ENCODE measurements at regions not wholly inside any gene's neighbourhood (a gene's known extent, or its start where the extent isn't known, plus 50 kb on each side); places are given as distances from the start of the nearest gene placed in this dataset.

- Histone ChIP-seq H3K4me1 (ENCODE audit: control insufficient read depth, low read length) (no peaks in the 10 kb centered on the region), H3K4me2 (ENCODE audit: low read length) (no peak overlapping the region), H3F3A (ENCODE audit: control insufficient read depth, insufficient read depth) (no peaks in the 10 kb centered on the region), H4K20me1 (ENCODE audit: control insufficient read depth, insufficient read depth, low read depth, low read length) (no peaks in the 10 kb centered on the region), H3K27ac (ENCODE audit: low read depth, low read length) (no peak overlapping the region), H3K4me3 (ENCODE audit: low read length) (no peak overlapping the region), H3K27me3 (ENCODE audit: control insufficient read depth, low read length) (no peaks in the 10 kb centered on the region), H3K36me3 (ENCODE audit: control insufficient read depth, low read length) (no peaks in the 10 kb centered on the region), H3K79me2 (ENCODE audit: control insufficient read depth, low read length) (no peaks in the 10 kb centered on the region), H3K9me3 (ENCODE audit: control insufficient read depth, insufficient read depth, low read length) (no peaks in the 10 kb centered on the region), H3K9me2 (replicated peaks; ENCODE audit: control insufficient read depth, low read length) (no peaks in the 10 kb centered on the region)
- TF ChIP-seq EZH2phosphoT487 (IDR thresholded peaks at IDR 0.05; ENCODE audit: borderline replicate concordance, low read length): no peak
- TF ChIP-seq CTCF (IDR thresholded peaks at IDR 0.05; ENCODE audit: low read depth, low read length, poor library complexity, severe bottlenecking): no peak
Measured at GRCh38 chr6:144535630-144536029, 250.5 kb downstream of the UTRN start.

GRCh38 chr6:144536079-144536478 lies 250.9 kb downstream of the UTRN start:
- Histone ChIP-seq H3K9me3 (ENCODE audit: control insufficient read depth, insufficient read depth, low read length) (no peaks in the 10 kb centered on the region), H3K79me2 (ENCODE audit: control insufficient read depth, low read length) (no peaks in the 10 kb centered on the region), H3K4me3 (ENCODE audit: low read length) (no peak overlapping the region), H3K27ac (ENCODE audit: low read depth, low read length) (no peak overlapping the region), H3K4me1 (ENCODE audit: control insufficient read depth, low read length) (no peaks in the 10 kb centered on the region), H3K9me2 (replicated peaks; ENCODE audit: control insufficient read depth, low read length) (no peaks in the 10 kb centered on the region), H3K27me3 (ENCODE audit: control insufficient read depth, low read length) (no peaks in the 10 kb centered on the region), H3F3A (ENCODE audit: control insufficient read depth, insufficient read depth) (no peaks in the 10 kb centered on the region), H3K36me3 (ENCODE audit: control insufficient read depth, low read length) (no peaks in the 10 kb centered on the region), H4K20me1 (ENCODE audit: control insufficient read depth, insufficient read depth, low read depth, low read length) (no peaks in the 10 kb centered on the region), H3K4me2 (ENCODE audit: low read length) (no peak overlapping the region)
- no peak for TF ChIP-seq EZH2phosphoT487 (IDR thresholded peaks at IDR 0.05; ENCODE audit: borderline replicate concordance, low read length)
- TF ChIP-seq CTCF (IDR thresholded peaks at IDR 0.05; ENCODE audit: low read depth, low read length, poor library complexity, severe bottlenecking): no peak

- H3K27ac ChIP-seq (ENCODE audit: low read depth, low read length): no peak overlapping the region
- H3K9me3 ChIP-seq (ENCODE audit: control insufficient read depth, insufficient read depth, low read length): no peaks in the 10 kb centered on the region
- no peaks in the 10 kb centered on the region for H3F3A ChIP-seq (ENCODE audit: control insufficient read depth, insufficient read depth)
- H3K9me2 ChIP-seq (replicated peaks; ENCODE audit: control insufficient read depth, low read length): no peaks in the 10 kb centered on the region
- TF ChIP-seq CTCF (IDR thresholded peaks at IDR 0.05; ENCODE audit: low read depth, low read length, poor library complexity, severe bottlenecking): no peak
- no peak for TF ChIP-seq EZH2phosphoT487 (IDR thresholded peaks at IDR 0.05; ENCODE audit: borderline replicate concordance, low read length)
- no peak overlapping the region for H3K4me2 ChIP-seq (ENCODE audit: low read length)
- no peaks in the 10 kb centered on the region for H4K20me1 ChIP-seq (ENCODE audit: control insufficient read depth, insufficient read depth, low read depth, low read length)
- H3K79me2 ChIP-seq (ENCODE audit: control insufficient read depth, low read length): no peaks in the 10 kb centered on the region
- H3K4me3 ChIP-seq (ENCODE audit: low read length): no peak overlapping the region
- no peaks in the 10 kb centered on the region for H3K4me1 ChIP-seq (ENCODE audit: control insufficient read depth, low read length)
- H3K36me3 ChIP-seq (ENCODE audit: control insufficient read depth, low read length): no peaks in the 10 kb centered on the region
- no peaks in the 10 kb centered on the region for H3K27me3 ChIP-seq (ENCODE audit: control insufficient read depth, low read length)
Measured at GRCh38 chr6:144543006-144543871, 258.1 kb downstream of the UTRN start.
